Panc1 (cell line): ENCODE measurements at regions not wholly inside any gene's neighbourhood (a gene's known extent, or its start where the extent isn't known, plus 50 kb on each side); places are given as distances from the start of the nearest gene placed in this dataset.

Source experiments
- ATAC-seq: fragments of 200-7000 bp; cut with Tn5 transposase; 2 replicates; pipeline ENCODE4 v1.9.1; 2020; ENCODE audit warnings: mild to moderate bottlenecking, moderate library complexity
- BruUV-seq: library from RNA; stranded (reverse); fragments of 400-500 nt; replicated peaks from 2 replicates; lab custom pipeline; 2021; lab: Mats Ljungman, UMichigan
- CTCF ChIA-PET: fragments of 300-600 bp; sonication (Branson Sonifier 250); formaldehyde crosslinking; loops from one replicate; lab custom pipeline; 2022; ENCODE audit warnings: antibody characterized with exemption; lab: Charles Lee
- POLR2A ChIA-PET: fragments of 300-600 bp; sonication (Branson Sonifier 250); formaldehyde crosslinking; loops from one replicate; lab custom pipeline; 2022; ENCODE audit warnings: antibody characterized with exemption; lab: Charles Lee
- DNase-seq: peaks from one replicate; pipeline ENCODE4 v3.0.0-alpha.2; 2010; ENCODE audit warnings: low read depth, low spot score
- H3K27ac ChIP-seq: 2 replicates; pipeline ENCODE4 v1.5.1; 2011; ENCODE audit warnings: mild to moderate bottlenecking, low read length, inconsistent platforms
- H3K27me3 ChIP-seq: fragments of 200-500 bp; sonication (Bioruptor generic); 2 replicates; pipeline ENCODE4 v1.6.0; 2014; ENCODE audit warnings: low read length, inconsistent platforms; ENCODE audit not compliant: control insufficient read depth, insufficient read depth
- H3K36me3 ChIP-seq: fragments of 200-500 bp; sonication (Bioruptor generic); 2 replicates; pipeline ENCODE4 v1.5.1; 2014; ENCODE audit warnings: inconsistent platforms, mild to moderate bottlenecking, low read length, moderate library complexity; ENCODE audit not compliant: control insufficient read depth, insufficient read depth
- H3K4me1 ChIP-seq: 2 replicates; pipeline ENCODE4 v1.5.1; 2011; ENCODE audit warnings: inconsistent platforms, mild to moderate bottlenecking, low read length, moderate library complexity; ENCODE audit not compliant: control insufficient read depth, insufficient read depth
- H3K4me3 ChIP-seq, 2 experiments: 2 replicates each; pipeline ENCODE4 v1.5.1; 2011 to 2012; ENCODE audit warnings: low read depth in 2 of 2, low read length in 2 of 2, mild to moderate bottlenecking in 2 of 2, inconsistent platforms in 1 of 2, moderate library complexity in 1 of 2
- H3K9me3 ChIP-seq: fragments of 200-500 bp; sonication (Bioruptor generic); 2 replicates; pipeline ENCODE4 v1.5.1; 2014; ENCODE audit warnings: low read depth, mild to moderate bottlenecking, inconsistent platforms, low read length, moderate library complexity; ENCODE audit not compliant: control insufficient read depth, insufficient read depth
- CTCF ChIP-seq: fragments of 450-650 bp; IDR thresholded peaks from 2 replicates; pipeline ENCODE4 v1.5.1; 2017; ENCODE audit warnings: mild to moderate bottlenecking
- POLR2AphosphoS5 ChIP-seq: IDR thresholded peaks from 2 replicates; pipeline ENCODE4 v1.6.1; 2012; ENCODE audit warnings: mild to moderate bottlenecking, low read depth, low read length, moderate library complexity
- REST ChIP-seq, 2 experiments: IDR thresholded peaks; 2 replicates each; pipeline ENCODE4 v1.6.1; 2011 to 2012; ENCODE audit warnings: low read depth in 2 of 2, control low read depth in 1 of 2, low read length in 1 of 2, mild to moderate bottlenecking in 1 of 2, moderate library complexity in 1 of 2; ENCODE audit not compliant: insufficient read depth in 1 of 2
- SIN3A ChIP-seq: IDR thresholded peaks from 2 replicates; pipeline ENCODE4 v1.6.1; 2012; ENCODE audit warnings: low read depth, mild to moderate bottlenecking, low read length, moderate library complexity, borderline replicate concordance; ENCODE audit not compliant: insufficient read depth
- TCF7L2 ChIP-seq: IDR thresholded peaks from 2 replicates; pipeline ENCODE4 v1.6.1; 2011; ENCODE audit warnings: mild to moderate bottlenecking, low read depth, low read length, inconsistent platforms
- in situ Hi-C: cut with HindIII; loops from 2 replicates; pipeline ENCODE4 v1.10.0; 2016; ENCODE audit warnings: low sequenced_read_pairs, low pct_unique_long_range_greater_than_20kb
- intact Hi-C: fragments of 100-400 bp; cut with micrococcal nuclease; formaldehyde crosslinking; loops from one replicate; pipeline ENCODE4 v1.10.0; 2022; ENCODE audit not compliant: unreplicated experiment

- Histone ChIP-seq H3K27ac (no peak overlapping the region), H3K4me1 (no peaks in the 10 kb centered on the region), H3K9me3 (no peaks in the 10 kb centered on the region), H3K27me3 (peaks cover 3% of the 10 kb centered on the region), H3K4me3 (no peak overlapping the region), H3K36me3 (no peaks in the 10 kb centered on the region)
- TF ChIP-seq REST (IDR thresholded peaks at IDR 0.05; ENCODE audit: insufficient read depth in 1 of 2, low read depth in 2 of 2, low read length in 1 of 2) (no peak), CTCF (no peak)
- in situ Hi-C loops: no loop called here
- ChIA-PET CTCF (no interaction called here), POLR2A (interaction anchor here (0.7 kb wide), 1 partner anchor 681 kb away, joined by 5 read pairs; no protein-coding TSS in a partner anchor)
- no peak for ATAC-seq
- BruUV-seq: no TSS peak
- no peak for DNase-seq
- intact Hi-C loops: loop anchor here (5.0 to 10.0 kb wide), 3 partner anchors 220 to 923 kb away; partner anchors contain the start of gene DSCAM
Observed at GRCh38 chr21:41064951-41065350, 103.0 kb upstream of the BACE2 start.

- H3K27ac ChIP-seq: no peak overlapping the region
- H3K27me3 ChIP-seq: peaks cover 3% of the 10 kb centered on the region
- BruUV-seq: no TSS peak
- no peaks in the 10 kb centered on the region for H3K4me1 ChIP-seq
- H3K9me3 ChIP-seq: no peaks in the 10 kb centered on the region
- no peak for ATAC-seq
- no peak overlapping the region for H3K4me3 ChIP-seq
- TF ChIP-seq CTCF (no peak), POLR2AphosphoS5 (no peak), TCF7L2 (no peak), SIN3A (no peak)
- ChIA-PET POLR2A (interaction anchor here (0.7 kb wide), 1 partner anchor 682 kb away, joined by 5 read pairs; no protein-coding TSS in a partner anchor), CTCF (no interaction called here)
- in situ Hi-C loops: no loop called here
- DNase-seq: no peak
- intact Hi-C loops: loop anchor here (5.0 to 10.0 kb wide), 3 partner anchors 221 to 923 kb away; partner anchors contain the start of gene DSCAM
- no peaks in the 10 kb centered on the region for H3K36me3 ChIP-seq
Observed at GRCh38 chr21:41065539-41065938, 102.4 kb upstream of the BACE2 start.
